ENCODE measurements at regions not wholly inside any gene's neighbourhood (a gene's known extent, or its start where the extent isn't known, plus 50 kb on each side); places are given as distances from the start of the nearest gene placed in this dataset.

DNA sequence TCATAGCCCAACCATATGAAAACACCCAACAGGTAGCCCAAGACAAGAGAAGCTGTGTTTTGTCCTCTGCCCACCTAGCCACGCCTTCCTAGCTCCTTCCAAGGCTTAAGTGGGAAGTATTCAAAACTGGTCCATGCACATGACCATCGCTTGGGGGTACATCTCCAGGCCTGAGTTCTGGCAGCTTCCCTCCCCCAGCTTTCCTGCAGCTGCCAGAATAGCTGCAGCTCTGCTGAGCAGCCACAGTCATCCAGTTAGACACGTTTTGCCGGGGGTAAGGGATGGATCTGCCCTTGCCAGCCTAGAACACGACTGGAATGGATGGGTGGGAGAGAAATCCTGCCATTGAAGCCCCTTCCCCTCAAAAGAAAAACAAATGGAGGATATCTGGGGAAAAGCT lies 166.8 kb downstream of the NRP2 start:
- TF ChIP-seq, protein P1, sequence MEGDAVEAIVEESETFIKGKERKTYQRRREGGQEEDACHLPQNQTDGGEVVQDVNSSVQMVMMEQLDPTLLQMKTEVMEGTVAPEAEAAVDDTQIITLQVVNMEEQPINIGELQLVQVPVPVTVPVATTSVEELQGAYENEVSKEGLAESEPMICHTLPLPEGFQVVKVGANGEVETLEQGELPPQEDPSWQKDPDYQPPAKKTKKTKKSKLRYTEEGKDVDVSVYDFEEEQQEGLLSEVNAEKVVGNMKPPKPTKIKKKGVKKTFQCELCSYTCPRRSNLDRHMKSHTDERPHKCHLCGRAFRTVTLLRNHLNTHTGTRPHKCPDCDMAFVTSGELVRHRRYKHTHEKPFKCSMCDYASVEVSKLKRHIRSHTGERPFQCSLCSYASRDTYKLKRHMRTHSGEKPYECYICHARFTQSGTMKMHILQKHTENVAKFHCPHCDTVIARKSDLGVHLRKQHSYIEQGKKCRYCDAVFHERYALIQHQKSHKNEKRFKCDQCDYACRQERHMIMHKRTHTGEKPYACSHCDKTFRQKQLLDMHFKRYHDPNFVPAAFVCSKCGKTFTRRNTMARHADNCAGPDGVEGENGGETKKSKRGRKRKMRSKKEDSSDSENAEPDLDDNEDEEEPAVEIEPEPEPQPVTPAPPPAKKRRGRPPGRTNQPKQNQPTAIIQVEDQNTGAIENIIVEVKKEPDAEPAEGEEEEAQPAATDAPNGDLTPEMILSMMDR (IDR thresholded peaks at IDR 0.05) = no peak
- TF ChIP-seq EZH2 (IDR thresholded peaks at IDR 0.05) (no peak), EZH2phosphoT487 (IDR thresholded peaks at IDR 0.05) (no peak)
- Histone ChIP-seq H2AFZ (replicated peaks) (no peak overlapping the region), H4K20me1 (ENCODE audit: low read depth) (no peaks in the 10 kb centered on the region), H3K9ac (no peak overlapping the region), H3K4me2 (no peak overlapping the region), H3K27ac (no peak overlapping the region), H3K79me2 (ENCODE audit: low read depth) (no peaks in the 10 kb centered on the region), H3K27me3 (no peaks in the 10 kb centered on the region), H3K4me3 (no peak overlapping the region), H3K4me1 (no peaks in the 10 kb centered on the region), H3K9me3 (ENCODE audit: low read depth) (no peaks in the 10 kb centered on the region), H3F3A (ENCODE audit: low read depth) (no peaks in the 10 kb centered on the region), H3K36me3 (no peaks in the 10 kb centered on the region)
- H3K4me1 Mint-ChIP-seq = no peaks in the 10 kb centered on the region
- peaks cover 5% of the 10 kb centered on the region for H3K27me3 Mint-ChIP-seq (ENCODE audit: insufficient read depth, low read depth)
- DNase-seq (ENCODE audit: low spot score) = no peak
- H3K27ac Mint-ChIP-seq = no peak overlapping the region
- H3K4me3 Mint-ChIP-seq = no peak overlapping the region
- H3K36me3 Mint-ChIP-seq = no peaks in the 10 kb centered on the region
- H3K9me3 Mint-ChIP-seq = peaks cover 2% of the 10 kb centered on the region

DNA sequence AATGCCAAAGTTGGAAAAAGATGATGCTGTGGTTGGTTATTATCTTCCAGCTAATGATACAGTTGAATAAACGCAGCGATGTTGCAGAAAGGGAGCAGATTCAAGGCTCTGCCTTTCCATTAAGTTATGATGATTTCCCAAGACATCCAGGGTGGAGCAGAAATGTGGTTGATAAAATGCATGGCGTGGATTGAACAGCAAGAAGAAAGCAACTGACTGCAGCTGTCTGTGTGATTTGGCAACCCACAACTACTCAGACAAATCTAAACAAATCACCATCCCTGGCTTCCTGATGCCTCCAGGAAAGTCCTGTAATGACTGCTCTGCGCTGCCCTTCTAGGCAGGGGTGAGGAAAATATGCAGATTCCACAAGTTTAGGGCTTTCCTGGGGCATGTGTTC lies 166.3 kb downstream of the NRP2 start:
- no peaks in the 10 kb centered on the region for H3F3A ChIP-seq (ENCODE audit: low read depth)
- no peaks in the 10 kb centered on the region for H3K4me1 Mint-ChIP-seq
- no peaks in the 10 kb centered on the region for H3K36me3 ChIP-seq
- H3K27me3 ChIP-seq = no peaks in the 10 kb centered on the region
- no peaks in the 10 kb centered on the region for H4K20me1 ChIP-seq (ENCODE audit: low read depth)
- H3K4me3 Mint-ChIP-seq = no peak overlapping the region
- no peaks in the 10 kb centered on the region for H3K36me3 Mint-ChIP-seq
- no peak overlapping the region for H3K9ac ChIP-seq
- H3K4me3 ChIP-seq = no peak overlapping the region
- no peak overlapping the region for H3K27ac Mint-ChIP-seq
- DNase-seq (ENCODE audit: low spot score) = no peak
- peaks cover 5% of the 10 kb centered on the region for H3K27me3 Mint-ChIP-seq (ENCODE audit: insufficient read depth, low read depth)
- H3K4me2 ChIP-seq = no peak overlapping the region
- no peaks in the 10 kb centered on the region for H3K79me2 ChIP-seq (ENCODE audit: low read depth)
- no peak overlapping the region for H3K27ac ChIP-seq
- peaks cover 2% of the 10 kb centered on the region for H3K9me3 Mint-ChIP-seq
- TF ChIP-seq, protein P1 (IDR thresholded peaks at IDR 0.05) = no peak
- no peak for TF ChIP-seq EZH2 (IDR thresholded peaks at IDR 0.05)
- TF ChIP-seq EZH2phosphoT487 (IDR thresholded peaks at IDR 0.05) = no peak
- H3K9me3 ChIP-seq (ENCODE audit: low read depth) = no peaks in the 10 kb centered on the region
- no peaks in the 10 kb centered on the region for H3K4me1 ChIP-seq
- H2AFZ ChIP-seq (replicated peaks) = no peak overlapping the region
